IPS-NIHi11 (cell line): ENCODE measurements at regions not wholly inside any gene's neighbourhood (a gene's known extent, or its start where the extent isn't known, plus 50 kb on each side); places are given as distances from the start of the nearest gene placed in this dataset.
A peak's percentile ranks its signal among the peaks of the same experiment; 100 is the strongest.

ENCODE experiments used
- DNase-seq: peaks from one replicate; pipeline ENCODE4 v3.0.0; 2012; ENCODE audit warnings: mixed read lengths, low spot score

DNA sequence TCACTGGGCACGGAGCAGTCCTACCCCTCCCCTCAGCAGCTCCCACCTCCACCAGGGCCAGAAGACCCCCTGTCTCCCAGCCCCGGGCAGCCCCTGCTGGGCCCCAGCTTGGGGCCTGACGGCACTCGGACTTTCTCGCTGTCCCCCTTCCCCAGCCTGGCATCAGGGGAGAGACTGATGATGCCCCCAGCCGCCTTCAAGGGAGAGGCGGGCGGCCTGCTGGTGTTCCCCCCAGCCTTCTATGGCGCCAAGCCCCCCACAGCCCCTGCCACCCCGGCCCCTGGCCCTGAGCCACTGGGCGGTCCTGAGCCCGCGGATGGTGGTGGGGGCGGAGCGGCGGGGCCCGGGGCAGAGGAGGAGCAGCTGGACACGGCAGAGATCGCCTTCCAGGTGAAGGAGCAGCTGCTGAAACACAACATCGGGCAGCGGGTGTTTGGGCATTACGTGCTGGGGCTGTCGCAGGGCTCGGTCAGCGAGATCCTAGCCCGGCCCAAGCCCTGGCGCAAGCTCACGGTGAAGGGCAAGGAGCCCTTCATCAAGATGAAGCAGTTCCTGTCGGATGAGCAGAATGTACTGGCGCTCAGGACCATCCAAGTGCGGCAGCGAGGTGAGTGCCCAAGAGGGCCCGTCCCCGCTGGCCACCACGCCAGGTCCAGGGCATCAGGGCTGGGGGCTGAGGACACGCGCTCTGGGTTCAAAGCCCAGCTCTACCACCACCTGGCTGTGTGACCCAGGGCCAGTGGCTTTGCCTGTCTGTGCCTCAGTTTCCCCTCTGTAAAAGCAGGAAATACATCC lies 58.6 kb downstream of the PHETA1 start:
- DNase-seq, result no peak

DNA sequence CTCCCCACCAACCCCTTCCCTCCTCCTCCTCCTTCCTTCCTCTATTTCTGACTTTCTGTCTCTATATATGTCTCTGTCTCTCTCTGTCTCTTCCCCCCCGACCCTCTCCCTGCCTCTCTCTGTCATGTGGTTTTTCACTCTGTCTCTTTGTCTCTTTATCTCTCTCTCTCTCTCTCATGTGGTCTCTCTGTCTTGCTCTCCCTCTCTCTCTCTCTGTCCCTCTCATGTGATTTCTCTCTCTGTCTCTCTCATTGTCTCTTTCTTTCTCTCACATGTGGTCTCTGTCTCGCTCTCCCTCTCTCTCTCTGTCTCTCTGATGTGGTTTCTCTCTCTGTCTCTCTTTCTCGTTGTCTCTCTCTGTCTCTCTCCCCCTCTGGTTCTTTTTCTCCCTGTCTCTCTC lies 59.3 kb downstream of the PHETA1 start:
- no peak for DNase-seq

DNA sequence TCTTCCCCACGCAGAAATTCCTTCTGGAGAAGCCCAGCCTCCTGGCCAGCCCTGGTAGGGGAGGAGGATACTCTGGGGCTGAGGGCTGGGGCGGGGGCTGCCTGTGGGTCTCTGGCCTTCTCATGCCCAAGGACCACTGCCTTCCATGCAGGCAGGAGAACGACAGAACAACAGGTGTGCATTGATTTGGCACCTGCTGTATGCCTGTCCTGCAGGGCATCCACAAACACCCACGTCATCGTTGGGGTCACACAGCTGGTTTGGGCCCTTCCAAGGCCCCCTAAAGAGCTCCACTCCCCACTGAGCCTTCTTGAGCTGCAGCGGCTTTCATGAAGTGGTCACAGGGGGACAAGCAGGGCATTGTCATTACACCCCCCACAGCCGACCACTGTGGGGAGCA lies 60.4 kb downstream of the PHETA1 start:
- DNase-seq, result no peak

DNA sequence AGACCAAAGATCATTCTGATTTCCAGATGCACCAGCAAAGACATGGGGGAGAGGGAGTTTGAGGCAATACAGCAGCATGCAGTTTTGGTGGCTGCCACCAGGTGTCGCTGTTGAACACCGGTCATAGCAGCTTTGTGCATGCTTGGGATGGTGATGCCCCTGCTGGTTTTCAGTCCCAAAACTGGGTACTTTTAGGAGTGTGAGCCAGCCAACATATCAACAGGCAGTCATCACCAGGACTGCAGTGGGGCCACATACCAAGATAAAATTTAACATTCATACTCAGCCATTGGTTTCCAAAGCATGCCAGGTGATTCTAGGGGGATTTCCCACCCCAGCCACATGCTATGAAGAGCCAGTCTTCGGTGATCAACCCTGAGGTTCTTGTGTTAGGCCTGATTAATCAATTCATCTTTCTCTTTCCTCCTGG lies 64.2 kb downstream of the PHETA1 start:
- peak; percentile 67 for DNase-seq

DNA sequence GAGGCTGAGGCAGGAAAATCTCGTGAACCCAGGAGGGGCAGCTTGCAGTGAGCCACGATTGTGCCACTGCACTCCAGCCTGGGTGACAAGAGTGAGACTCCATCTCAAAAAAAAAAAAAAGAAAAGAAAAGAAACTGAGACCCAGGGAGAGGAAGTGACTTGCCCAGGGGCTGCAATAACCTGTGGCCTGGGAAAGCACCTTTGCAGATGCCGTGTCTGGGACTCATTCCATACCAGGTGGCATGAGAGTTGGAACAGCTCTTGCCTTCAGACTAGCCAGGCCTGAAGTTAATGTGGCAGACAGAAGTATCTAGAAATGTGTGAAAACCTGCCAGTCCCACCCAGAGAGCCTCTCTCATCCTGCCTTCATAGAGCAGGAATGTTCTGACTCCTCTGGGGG lies 65.4 kb downstream of the PHETA1 start:
- DNase-seq, result no peak

DNA sequence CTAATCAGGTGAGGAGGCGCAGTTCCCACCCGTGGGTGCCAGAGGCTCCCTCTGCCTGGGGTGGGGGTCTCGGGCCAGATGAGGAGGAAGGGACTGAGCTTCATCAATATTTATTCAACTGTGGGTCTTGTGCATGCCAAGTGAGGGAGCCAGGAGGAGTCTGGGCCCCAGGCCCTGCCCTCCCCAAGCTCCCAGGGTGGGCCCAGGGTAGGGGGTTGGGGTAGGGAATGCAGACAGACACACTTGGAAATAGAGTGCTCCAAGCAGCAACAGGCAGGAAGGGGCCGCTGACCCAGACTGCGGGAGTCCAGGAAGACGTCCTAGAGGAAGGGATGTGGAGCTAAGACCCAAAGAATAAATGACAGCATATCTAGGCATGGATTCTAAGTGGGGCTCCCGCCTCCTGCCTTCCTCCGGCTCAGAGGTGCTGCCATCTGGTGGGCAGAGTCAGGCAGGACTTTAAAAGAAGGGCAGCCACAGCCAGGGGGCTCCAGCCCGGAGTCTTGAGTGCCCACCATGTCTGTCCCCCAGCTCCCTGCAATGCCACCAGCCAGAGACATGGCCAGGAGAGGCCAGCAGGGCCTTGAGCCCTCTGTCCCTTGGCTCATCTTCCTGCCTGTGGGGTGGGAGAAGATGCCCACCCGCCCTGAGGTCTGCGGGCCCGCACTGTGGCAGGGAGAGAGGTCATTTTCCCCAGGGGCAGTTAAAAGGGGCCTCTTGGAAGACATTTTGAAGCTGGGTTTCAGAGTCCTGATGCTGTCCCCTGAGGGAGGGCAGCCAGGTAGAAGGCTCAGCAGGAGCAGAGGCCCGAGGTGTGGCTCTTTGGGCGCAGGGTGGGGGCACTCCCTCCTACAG lies 70.1 kb downstream of the PHETA1 start:
- peak; percentile 89 for DNase-seq

DNA sequence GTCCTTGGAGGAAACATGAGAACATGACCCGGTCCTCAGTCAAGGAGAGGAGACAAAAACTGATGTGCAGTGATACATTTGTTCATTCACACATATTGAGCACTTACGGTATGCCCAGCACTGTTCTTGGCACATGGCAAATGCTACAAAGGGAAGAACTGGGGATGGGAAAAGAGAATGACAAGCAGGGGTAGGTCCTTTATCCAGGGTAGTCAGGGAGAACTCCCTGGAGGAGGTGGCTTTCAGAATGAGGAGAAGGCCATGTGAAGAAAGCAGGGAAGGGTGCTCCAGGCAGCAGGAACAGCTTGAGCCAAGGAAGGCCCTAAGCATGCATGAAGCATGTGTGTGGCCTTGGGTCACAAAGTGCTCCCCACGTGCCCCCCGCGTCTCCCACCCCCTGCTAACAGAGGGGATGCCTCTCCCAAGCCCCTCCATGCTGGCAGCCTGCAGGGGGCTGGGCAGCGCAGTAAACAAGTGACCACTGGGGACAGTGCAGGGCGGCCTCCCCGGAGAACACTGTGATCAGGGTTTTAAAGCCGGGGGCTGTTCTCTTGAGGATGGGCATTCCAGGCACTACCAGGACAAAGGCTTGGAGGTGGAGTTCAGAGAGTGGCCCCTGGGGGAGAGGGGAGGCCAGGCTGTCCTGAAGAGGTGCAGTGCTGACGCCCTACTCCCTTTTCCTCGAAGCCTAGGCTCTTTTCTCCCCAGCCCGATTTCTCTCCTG lies 71.0 kb downstream of the PHETA1 start:
- DNase-seq, result peak; percentile 73

DNA sequence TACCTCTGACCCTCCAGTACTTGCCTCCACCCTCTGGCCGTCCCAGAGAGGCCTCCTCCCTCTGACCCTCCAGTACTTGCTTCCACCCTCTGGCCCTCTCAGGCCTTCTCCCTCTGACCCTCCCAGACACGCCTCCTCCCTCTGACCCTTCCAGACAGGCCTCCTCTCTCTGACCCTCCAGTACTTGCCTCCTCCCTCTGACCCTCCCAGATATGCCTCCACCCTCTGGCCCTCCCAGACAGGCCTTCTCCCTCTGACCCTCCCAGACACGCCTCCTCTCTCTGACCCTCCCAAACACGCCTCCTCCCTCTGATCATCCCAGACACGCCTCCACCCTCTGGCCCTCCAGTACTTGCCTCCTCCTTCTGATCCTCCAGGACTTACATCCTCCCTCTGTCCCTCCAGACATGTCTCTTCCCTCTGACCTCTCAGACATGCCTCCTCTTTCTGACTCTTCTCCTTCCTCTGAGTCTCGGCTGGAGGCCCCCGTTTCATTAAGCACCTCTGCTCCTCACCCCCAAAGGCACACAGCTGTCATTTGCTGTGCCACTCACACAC lies 71.9 kb downstream of the PHETA1 start:
- no peak for DNase-seq

DNA sequence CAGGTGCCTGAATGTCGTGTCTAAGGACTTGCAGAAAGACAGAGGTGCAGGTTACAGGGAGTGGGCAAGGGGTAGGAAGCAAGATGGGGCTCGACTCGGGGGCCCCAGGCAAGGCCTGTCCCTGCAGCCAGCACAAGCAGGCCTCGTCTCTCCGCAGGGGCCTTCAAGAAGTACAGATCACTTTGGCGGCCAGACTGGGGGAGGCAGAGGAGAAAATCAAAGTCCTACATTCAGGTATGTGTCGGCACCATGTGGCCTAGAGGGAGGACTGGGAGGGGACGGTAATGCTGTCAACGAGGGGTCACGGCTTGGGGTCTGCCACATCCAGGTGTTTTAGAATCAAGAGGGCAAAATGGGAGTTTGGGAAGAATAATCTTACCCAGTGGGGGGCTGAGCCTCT lies 73.7 kb downstream of the PHETA1 start:
- no peak for DNase-seq

DNA sequence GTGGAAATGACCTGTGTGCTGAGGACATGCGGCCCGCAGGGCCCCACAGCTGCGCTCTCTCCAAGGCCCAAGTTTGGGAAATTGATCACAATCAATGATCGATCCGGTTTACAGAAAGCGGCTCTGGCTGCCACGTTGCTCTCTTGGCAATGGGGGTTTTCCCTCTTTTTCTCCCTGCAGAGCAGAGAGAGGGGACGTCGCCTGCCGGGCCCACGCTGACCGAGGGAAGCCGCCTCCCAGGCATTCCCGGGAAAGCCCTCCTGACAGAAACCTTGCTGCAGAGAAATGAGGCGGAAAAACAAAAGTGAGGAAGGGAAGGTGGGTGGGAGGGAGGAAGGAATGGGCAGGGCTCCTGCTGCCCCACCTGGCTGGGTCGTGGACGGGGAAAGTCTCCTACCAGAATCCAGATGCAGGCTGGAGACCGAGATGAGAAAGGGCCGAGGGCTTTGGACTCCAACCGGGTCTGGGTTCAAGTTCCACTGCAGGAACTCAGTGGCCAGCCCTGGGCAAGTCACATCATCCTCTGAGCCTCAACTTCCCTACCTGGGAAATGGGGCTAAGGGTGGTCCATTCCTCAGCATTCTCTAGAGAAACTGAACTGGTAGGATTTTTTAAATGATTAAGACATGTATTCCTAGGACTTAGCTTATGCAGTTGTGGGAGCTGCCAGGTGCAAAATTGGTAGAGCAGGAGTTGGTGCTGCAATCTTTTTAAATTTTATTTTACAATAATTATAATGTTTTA lies 75.5 kb downstream of the PHETA1 start:
- no peak for DNase-seq

DNA sequence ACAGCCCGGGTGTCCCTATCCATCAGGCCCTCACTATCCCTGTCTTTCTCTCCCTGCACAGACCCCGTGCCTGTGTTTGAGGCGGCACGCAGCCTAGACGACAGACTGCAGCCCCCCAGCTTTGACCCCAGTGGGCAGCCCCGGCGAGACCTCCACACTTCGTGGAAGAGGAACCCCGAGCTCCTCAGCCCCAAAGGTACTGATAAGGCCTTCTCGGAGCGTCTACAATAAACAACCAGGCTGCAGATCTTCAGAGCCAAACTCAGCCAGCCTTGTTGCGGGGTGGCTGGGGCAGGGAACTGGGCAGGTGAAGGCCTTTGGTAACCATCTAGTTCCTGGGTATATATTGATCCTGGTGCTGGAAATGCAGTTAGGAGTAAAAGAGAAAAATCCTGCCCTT lies 77.5 kb downstream of the PHETA1 start:
- DNase-seq, result no peak

DNA sequence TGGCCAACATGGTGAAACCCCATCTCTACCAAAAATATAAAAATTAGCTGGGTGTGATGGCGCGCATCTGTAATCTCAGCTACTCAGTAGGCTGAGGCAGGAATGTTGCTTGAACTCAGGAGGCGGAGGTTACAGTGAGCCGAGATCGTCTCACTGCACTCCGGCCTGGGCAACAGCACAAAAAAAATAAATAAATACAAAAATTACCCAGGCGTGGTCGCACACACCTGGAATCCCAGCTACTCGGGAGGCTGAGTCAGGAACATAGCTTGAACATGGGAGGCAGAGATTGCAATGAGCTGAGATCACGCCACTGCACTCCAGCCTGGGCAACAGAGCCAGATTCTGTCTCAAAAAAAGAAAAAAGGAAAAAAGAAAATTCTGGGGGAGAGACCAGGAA lies 80.1 kb downstream of the PHETA1 start:
- DNase-seq, result no peak

DNA sequence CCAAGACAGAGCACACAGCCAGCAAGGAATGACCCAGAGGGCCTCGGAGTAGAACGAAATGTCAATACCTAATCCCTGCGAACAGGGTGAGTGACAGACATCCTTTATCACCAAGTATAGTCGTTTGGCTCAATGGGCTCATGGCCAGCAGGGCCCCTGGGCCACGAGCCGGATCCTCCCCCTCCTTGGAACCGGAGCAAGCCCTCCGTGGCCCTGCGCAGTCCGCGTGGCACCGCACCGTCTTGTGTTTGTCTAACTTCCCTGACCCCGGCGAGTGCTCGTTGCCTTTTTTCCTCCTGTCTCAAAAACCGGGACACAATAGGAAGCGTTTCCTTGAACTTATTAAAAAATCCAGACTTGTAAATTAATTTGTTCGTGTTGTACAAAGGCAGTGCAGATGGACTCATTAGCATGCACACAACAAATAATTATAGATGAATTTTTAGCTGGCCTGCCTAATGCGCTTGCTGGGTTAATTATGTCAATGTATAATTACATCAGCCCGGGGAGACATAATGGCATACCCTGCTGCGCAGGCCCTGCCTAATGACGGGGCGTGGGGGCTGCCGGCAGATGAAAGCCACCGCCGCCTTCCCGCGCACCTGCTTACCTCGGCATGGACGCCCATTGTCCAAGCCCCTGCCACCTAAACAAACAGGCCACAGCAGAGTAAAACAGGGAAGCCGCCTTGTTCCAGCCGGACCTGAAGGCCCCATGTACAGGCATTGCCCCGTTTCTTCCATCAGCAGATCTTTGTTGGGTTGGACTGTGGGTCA lies 81.6 kb downstream of the PHETA1 start:
- DNase-seq, result no peak

DNA sequence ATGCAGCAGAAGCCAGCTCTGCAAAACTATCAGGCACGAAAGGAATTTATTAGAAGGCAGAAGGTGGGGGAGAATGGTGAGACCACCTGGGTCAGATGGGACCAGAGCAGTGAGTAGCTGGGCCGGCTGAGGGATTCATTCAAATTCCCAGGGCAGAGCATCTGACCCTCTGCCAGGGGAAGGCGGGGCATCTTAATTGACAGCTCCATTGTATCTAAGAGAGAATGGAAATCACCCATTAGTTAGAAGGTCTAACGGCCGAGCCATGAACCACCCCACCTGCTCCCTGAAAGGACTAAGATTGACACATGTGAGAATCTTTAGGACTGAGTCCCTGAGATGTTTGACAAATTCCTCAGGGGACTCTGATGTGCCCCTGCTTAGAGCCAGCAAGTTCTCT lies 83.7 kb downstream of the PHETA1 start:
- DNase-seq, result peak; percentile 57

DNA sequence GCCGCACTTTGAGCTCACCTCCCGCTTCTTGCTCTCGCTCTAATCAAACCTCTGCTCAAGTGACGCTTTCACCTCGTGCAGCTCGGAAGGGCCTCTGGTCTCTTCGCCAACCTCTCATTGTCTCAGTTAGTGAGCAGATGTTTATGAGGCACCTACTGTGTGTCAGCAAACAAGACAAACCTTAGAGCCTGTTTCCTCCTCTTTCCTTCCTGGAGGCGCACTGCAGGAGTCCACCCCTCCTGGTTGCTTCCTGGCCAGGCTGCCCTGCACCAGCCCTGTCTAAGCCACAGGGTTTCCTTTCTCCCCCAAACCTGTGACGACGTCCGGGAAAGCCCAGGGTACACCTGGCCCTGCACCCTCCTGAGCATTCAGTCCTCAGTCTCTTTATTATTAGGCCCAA lies 84.2 kb downstream of the PHETA1 start:
- no peak for DNase-seq

DNA sequence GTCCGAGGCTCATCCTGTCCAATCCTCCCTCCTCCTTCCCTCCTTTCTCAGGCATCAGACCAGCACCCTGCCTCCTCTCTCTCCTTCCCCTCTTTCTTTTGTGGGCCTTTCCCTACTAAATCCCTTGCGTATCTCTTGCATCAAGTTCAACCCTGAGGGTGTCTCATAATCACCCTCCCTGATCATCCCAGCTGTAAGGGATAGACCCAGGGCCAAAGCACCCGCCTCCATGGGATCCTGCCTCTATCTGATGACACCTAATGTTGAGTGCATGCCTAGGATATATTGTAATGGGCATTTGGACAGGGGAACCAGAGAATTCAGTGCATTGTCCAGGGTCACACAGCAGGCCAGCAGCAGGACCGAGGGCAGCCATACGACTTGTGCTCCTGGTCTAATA lies 84.9 kb downstream of the PHETA1 start:
- DNase-seq, result no peak

DNA sequence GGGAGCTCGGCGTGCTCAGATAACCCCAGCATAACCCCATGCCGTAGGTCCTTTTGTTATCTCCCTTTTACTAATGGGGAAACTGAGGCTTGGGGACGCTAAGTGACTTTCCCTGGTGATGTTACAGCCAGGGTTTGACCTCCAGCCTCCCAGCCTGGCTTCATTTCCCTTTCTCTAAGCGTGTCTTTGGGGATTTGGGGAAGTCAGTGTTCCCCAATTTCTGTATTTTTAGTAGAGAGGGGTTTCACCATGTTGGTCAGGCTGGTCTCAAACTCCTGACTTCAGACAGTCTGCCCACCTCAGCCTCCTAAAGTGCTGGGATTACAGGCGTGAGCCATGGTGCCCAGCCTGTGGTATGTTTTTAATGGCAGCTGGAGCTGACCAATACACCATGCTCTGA lies 85.4 kb downstream of the PHETA1 start:
- DNase-seq, result no peak

DNA sequence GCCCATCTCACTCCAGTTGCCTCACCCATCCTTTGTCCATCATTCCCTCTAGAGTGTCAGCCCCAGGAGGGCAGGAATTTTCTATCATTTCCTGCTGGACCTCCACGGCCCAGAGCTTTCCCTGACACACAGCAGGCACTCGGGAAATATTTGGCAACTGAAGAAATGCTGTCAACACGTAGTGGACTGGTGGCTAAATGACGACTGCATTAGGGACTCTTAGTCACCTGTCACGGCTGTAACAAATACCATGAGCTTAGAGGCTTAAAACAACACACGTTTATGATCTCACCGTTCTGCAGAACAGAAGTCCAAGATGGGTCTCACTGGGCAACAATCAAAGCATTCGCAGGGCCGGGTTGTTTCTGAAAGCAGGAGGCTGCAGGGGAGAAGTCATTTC lies 91.3 kb downstream of the PHETA1 start:
- DNase-seq, result no peak

DNA sequence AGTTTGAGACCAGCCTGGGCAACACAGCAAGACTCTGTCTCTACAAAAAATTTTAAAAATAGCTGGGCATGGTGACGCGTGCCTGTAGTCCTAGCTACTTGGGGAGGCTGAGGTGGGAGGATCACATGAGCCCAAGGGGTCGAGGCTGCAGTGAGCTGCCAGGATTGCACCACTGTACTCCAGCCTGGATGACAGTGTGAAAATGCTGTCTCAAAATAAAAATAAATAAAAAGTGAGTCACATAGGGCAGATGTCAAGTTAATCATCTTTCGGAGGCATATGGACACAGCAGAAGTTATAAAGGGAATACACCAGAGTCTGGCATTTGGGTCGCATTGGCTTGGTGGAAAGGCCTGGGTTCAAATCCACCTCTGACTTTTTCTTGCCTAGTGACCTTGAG lies 92.7 kb downstream of the PHETA1 start:
- DNase-seq, result no peak

DNA sequence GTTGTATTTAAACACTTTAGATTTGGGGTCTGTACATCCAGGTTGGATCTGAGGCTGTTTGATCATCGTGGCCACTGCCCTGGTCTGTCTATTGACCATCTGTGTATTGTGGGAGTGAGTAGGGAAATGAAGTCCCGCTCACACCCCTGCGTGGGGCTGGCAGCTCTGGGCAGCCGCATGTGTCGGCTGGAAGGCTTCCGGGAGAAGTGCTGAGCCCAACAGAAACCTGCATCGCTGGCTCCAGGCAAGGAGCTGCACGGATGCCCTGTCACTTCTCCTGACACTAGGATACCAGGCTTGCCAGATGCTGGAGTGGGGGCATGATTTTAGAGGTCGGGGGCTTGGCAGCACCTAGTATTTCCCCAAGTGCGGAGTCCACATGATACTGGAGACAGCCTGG lies 93.6 kb downstream of the PHETA1 start:
- no peak for DNase-seq

DNA sequence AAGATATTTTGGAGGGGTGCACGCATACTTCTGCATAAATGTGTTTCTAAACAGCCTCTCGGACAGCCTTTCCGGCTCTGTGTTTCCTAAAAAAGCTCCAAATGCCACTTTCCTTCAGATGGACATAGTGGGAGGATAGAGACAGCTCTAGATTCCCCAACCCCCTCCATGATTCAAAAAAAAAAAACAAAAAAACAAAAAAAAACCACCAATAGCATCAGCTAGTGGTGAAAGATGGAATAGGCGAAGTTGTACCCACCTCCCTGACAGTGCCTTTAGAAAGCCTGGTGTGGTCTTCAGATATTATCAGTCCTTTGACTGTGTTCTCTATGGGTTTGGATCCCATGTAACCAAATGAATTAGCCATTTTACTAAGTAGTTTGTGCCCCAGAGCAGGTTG lies 94.1 kb downstream of the PHETA1 start:
- DNase-seq, result peak; percentile 67
